Parathyroid adenoma (tissue), 2 donors: ENCODE measurements at regions not wholly inside any gene's neighbourhood (a gene's known extent, or its start where the extent isn't known, plus 50 kb on each side); places are given as distances from the start of the nearest gene placed in this dataset.

Experiments
- H2AFZ ChIP-seq: fragments of 300-600 bp; sonication (generic); one replicate; pipeline ENCODE4 v1.7.0; 2017; ENCODE audit warnings: antibody characterized with exemption, mild to moderate bottlenecking
- H3K27ac ChIP-seq: fragments of 300-600 bp; sonication (generic); one replicate; pipeline ENCODE4 v1.7.0; 2017
- H3K27me3 ChIP-seq: fragments of 300-600 bp; sonication (generic); one replicate; pipeline ENCODE4 v1.7.0; 2017; ENCODE audit warnings: low read length; ENCODE audit not compliant: control insufficient read depth, insufficient read depth
- H3K36me3 ChIP-seq: fragments of 300-600 bp; sonication (generic); one replicate; pipeline ENCODE4 v1.7.0; 2017; ENCODE audit warnings: low read length; ENCODE audit not compliant: control insufficient read depth, insufficient read depth
- H3K4me1 ChIP-seq: fragments of 300-600 bp; sonication (generic); one replicate; pipeline ENCODE4 v1.7.0; 2017; ENCODE audit warnings: control low read depth
- H3K4me2 ChIP-seq: fragments of 300-600 bp; sonication (generic); one replicate; pipeline ENCODE4 v1.7.0; 2017; ENCODE audit warnings: low read length
- H3K4me3 ChIP-seq: fragments of 300-600 bp; sonication (generic); one replicate; pipeline ENCODE4 v1.7.0; 2017; ENCODE audit warnings: low read depth, low read length
- H3K79me2 ChIP-seq: fragments of 300-600 bp; sonication (generic); one replicate; pipeline ENCODE4 v1.7.0; 2017; ENCODE audit warnings: control low read depth
- H3K9ac ChIP-seq: fragments of 300-600 bp; sonication (generic); one replicate; pipeline ENCODE4 v1.7.0; 2017; ENCODE audit warnings: mild to moderate bottlenecking
- H3K9me3 ChIP-seq: fragments of 300-600 bp; sonication (generic); one replicate; pipeline ENCODE4 v1.7.0; 2017; ENCODE audit warnings: low read length; ENCODE audit not compliant: control insufficient read depth
- TF ChIP-seq, protein P1 (sequence below): fragments of 300-600 bp; sonication (generic); IDR thresholded peaks from one replicate; pipeline ENCODE4 v1.7.0; 2017; ENCODE audit warnings: antibody characterized with exemption, mild to moderate bottlenecking
- donor health status: primary hyperparathyroidism.

GRCh38 chr2:107602801-107603200 is 223.9 kb upstream of the RGPD4 start:
- no peaks in the 10 kb centered on the region for H3K79me2 ChIP-seq
- no peaks in the 10 kb centered on the region for H3K27me3 ChIP-seq
- H3K4me1 ChIP-seq = no peaks in the 10 kb centered on the region
- H3K9ac ChIP-seq = no peak overlapping the region
- TF ChIP-seq, protein P1, sequence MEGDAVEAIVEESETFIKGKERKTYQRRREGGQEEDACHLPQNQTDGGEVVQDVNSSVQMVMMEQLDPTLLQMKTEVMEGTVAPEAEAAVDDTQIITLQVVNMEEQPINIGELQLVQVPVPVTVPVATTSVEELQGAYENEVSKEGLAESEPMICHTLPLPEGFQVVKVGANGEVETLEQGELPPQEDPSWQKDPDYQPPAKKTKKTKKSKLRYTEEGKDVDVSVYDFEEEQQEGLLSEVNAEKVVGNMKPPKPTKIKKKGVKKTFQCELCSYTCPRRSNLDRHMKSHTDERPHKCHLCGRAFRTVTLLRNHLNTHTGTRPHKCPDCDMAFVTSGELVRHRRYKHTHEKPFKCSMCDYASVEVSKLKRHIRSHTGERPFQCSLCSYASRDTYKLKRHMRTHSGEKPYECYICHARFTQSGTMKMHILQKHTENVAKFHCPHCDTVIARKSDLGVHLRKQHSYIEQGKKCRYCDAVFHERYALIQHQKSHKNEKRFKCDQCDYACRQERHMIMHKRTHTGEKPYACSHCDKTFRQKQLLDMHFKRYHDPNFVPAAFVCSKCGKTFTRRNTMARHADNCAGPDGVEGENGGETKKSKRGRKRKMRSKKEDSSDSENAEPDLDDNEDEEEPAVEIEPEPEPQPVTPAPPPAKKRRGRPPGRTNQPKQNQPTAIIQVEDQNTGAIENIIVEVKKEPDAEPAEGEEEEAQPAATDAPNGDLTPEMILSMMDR = no peak
- H3K36me3 ChIP-seq = no peaks in the 10 kb centered on the region
- H3K4me2 ChIP-seq = no peak overlapping the region
- no peak overlapping the region for H2AFZ ChIP-seq
- H3K9me3 ChIP-seq = no peaks in the 10 kb centered on the region
- no peak overlapping the region for H3K4me3 ChIP-seq
- no peak overlapping the region for H3K27ac ChIP-seq

GRCh38 chr2:107607054-107607453 is 219.6 kb upstream of the RGPD4 start:
- no peaks in the 10 kb centered on the region for H3K27me3 ChIP-seq

DNA sequence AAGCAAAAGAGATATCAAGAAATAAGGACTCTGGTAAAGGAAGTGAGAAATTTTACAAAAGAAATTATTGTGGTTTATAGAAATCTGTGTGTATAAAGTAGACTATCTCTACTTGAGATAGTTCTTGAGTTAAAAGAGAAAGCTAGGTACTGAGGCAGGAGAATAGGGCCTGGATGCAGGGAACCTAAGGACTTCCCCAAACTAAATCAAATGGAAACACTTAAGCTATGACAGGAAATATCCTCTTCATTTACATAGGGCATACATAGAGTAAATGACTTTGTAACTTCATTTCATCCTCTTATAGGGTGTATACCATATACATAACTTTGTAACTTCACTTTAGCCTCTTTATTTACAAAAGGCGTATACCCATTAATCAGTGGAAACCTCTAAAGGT is 219.2 kb upstream of the RGPD4 start:
- Histone ChIP-seq H3K27me3 (no peaks in the 10 kb centered on the region), H3K9me3 (no peaks in the 10 kb centered on the region), H3K36me3 (no peaks in the 10 kb centered on the region)

More at GRCh38 chr2:107607054-107607453, 219.6 kb upstream of the RGPD4 start:
- no peak overlapping the region for H3K27ac ChIP-seq
- TF ChIP-seq, protein P1 = no peak
- H2AFZ ChIP-seq = no peak overlapping the region
- no peak overlapping the region for H3K9ac ChIP-seq
- H3K9me3 ChIP-seq = no peaks in the 10 kb centered on the region
- H3K4me1 ChIP-seq = no peaks in the 10 kb centered on the region
- no peak overlapping the region for H3K4me3 ChIP-seq
- no peaks in the 10 kb centered on the region for H3K36me3 ChIP-seq
- no peak overlapping the region for H3K4me2 ChIP-seq
- H3K79me2 ChIP-seq = no peaks in the 10 kb centered on the region

GRCh38 chr2:107615039-107615438 is 211.7 kb upstream of the RGPD4 start:
- H3K79me2 ChIP-seq = no peaks in the 10 kb centered on the region
- H3K9ac ChIP-seq = no peak overlapping the region
- no peaks in the 10 kb centered on the region for H3K36me3 ChIP-seq
- no peaks in the 10 kb centered on the region for H3K27me3 ChIP-seq
- no peak overlapping the region for H2AFZ ChIP-seq
- H3K4me2 ChIP-seq = no peak overlapping the region
- no peaks in the 10 kb centered on the region for H3K9me3 ChIP-seq
- no peak overlapping the region for H3K27ac ChIP-seq
- TF ChIP-seq, protein P1 = no peak
- no peak overlapping the region for H3K4me3 ChIP-seq
- H3K4me1 ChIP-seq = no peaks in the 10 kb centered on the region

More for the DNA sequence above, 219.2 kb upstream of the RGPD4 start:
- Histone ChIP-seq H3K4me1 (no peaks in the 10 kb centered on the region), H3K4me3 (no peak overlapping the region), H3K27ac (no peak overlapping the region), H2AFZ (no peak overlapping the region), H3K4me2 (no peak overlapping the region), H3K79me2 (no peaks in the 10 kb centered on the region), H3K9ac (no peak overlapping the region)
- TF ChIP-seq, protein P1 = no peak

- Histone ChIP-seq H3K27me3 (no peaks in the 10 kb centered on the region), H3K4me1 (no peaks in the 10 kb centered on the region), H3K9ac (no peak overlapping the region), H3K79me2 (no peaks in the 10 kb centered on the region), H3K4me2 (no peak overlapping the region), H2AFZ (no peak overlapping the region), H3K36me3 (no peaks in the 10 kb centered on the region), H3K27ac (no peak overlapping the region), H3K9me3 (no peaks in the 10 kb centered on the region), H3K4me3 (no peak overlapping the region)
- TF ChIP-seq, protein P1 = no peak
Observed at GRCh38 chr2:107618769-107619168, 207.9 kb upstream of the RGPD4 start.
